ENCODE measurements at regions not wholly inside any gene's neighbourhood (a gene's known extent, or its start where the extent isn't known, plus 50 kb on each side); places are given as distances from the start of the nearest gene placed in this dataset.
"Not testable (repeated sequence)": the region's sequence is repeated elsewhere in the genome, so short reads cannot be mapped to it uniquely, and the experiment has no call there.

DNA sequence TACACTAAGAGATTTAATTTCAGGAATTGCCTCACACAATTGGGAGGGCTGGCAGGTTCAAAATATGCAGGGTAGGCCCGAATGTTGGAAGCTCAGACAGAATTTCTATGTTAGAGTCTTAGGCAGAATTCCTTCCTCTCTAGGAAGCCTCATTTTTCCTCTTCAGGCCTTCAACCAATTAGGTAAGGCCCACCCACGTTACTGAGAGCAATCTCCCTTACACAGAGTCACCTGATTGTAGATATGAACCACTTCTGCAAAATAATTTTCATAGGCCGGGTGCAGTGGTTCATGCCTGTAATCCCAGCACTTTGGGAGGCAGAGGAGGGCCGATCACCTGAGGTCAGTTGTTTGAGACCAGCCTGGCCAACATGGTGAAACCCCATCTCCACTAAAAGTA, 50.2 kb upstream of the HIVEP1 start:
- DNase-seq, result no peak

DNA sequence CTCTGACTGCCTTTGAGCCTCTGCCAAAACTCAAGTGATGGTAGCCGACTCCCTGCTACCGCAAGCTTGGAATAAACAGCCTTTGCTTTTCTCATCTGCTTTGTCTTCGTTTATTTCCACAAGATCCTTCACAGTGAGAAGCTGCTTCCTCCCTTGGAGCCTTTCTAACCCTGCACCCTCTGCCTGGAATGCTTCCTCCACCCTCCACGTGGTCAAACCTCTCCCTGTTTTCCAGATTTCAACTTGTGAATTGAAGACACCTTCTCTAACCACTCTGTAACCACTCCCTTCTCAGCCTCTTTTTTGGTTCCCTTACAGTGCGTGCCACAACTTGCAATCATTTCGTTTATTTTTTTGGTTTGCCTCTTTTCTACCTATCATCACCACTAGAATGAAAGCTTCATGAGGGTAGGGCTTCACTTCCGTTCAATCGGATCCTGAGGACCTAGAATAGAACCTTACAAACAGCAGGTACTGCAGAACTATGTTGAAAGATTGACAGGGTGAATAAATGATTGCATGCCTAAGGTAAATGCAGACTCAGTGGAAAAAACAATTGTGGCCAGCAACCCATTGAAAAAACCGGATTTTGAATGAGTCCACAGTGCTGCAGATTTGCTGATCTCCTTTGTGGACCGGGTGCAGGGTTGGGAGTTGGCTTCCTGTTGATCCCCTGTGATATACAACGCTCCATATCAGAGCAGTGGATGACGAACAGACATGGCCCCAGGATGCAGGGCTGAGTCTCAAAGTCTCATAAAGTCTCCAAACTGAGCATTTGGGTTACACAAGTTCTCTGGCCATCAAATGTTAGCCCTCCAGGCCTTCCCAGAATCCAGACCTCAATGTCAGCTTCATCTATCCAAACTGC, 51.0 kb upstream of the HIVEP1 start:
- no peak for DNase-seq

DNA sequence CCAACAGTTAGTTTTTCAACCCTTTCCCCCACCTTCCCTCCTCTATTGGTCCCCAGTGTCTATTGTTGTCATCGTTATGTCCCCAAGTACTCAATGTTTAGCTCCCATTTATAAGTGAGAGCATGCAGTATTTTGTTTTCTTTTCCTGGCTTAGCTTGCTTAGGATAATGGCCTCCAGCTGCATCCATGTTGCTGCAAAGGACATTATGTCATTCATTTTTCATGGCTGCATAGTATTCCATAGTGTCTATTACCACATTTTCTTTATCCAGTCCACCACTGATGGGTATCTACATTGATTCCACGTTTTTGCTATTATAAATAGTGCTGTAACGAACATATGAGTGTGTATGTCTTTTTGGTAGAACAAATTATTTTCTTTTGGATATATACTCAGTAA, 55.3 kb upstream of the HIVEP1 start:
- no peak for DNase-seq

DNA sequence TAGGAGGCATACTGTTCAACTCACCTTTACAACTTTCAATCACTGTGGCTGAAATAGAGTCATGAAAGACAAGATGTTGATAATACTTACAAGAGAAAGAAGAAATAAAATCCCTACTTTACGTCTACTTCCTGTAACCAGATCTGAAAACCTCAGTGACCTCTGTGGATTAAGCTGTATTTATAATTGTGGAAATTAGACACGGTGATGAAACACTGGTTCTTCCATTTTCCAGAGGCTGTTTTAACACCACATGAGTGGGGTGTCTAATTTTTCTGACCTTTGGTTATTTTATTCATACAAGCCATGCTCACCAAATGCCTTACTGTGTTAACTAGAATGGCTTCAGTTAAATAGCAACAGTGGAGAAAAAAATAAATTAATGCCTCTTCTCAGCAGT, 58.5 kb upstream of the HIVEP1 start:
- DNase-seq, result no peak

DNA sequence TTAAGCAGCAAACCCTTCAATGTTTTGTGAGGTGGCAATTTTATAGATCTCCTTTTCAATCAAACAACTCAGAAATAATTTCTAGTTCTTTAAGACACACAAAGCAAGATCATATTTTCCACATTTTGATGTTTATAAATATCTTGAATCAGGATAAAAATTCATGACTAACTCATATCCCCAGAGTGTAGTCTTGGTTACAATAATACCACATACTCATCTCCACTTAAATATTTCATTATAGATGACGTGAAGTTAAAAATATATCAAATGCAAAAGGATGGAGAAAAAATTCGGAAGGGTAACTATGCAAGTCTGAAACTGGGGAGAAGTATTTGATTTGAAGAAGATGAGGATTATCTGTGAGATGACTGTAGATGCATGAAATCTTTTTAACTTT, 59.8 kb upstream of the HIVEP1 start:
- DNase-seq, result no peak

DNA sequence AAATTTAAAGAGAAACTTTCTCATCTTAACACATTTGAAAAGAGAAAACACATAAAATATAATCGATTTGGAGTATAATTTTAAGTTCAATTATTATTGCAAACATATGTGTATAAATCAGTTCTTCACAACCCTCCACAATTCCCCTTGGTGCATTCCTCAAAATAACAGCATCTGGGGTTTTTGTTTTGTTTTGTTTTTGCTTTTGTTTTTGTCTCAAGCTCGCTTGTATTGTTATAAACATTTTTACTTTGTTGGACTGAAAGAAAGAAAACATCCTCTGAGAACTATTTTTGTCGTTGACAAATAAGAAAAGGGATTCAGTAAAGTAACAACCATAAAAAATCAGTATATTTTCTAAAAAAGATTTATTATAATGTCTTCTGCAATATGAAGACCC, 60.2 kb upstream of the HIVEP1 start:
- DNase-seq, result no peak

DNA sequence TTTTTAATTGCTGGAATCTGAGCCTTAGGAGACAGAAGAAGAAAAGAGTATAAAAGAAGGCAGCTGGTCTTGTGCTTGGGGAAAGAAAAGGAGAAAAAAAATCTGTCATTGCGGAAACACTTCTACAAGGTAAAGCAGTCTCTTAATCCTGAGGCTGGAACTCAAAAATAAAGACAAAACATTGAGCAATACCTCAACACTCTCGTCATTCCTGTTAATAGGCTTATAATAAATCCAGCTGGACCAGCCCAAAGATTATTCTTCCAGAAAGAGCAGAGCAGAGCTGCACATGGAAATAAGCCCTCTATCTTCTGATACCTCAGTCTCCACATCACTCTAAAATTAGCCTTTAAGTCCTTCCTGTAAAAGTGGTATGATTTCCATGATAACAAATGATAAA, 62.0 kb upstream of the HIVEP1 start:
- no peak for DNase-seq

DNA sequence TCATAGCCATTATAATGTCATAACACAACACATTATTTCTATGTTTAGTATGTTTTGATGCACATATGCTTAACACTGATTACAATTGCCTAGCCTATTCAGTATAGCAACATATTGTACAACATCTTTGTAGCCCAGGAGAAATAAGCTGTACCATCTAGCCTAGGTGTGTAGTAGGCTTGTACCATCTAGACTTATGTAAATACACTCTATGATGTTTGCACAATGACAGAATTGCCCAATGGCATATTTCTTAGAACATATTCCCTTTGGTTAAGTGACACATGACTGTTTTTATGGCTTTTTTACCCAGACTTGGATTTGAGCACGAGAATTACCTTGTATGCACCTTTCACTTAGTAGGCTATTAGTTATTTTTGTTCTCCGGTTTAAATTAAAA, 64.5 kb upstream of the HIVEP1 start:
- peak; percentile 47 for DNase-seq

DNA sequence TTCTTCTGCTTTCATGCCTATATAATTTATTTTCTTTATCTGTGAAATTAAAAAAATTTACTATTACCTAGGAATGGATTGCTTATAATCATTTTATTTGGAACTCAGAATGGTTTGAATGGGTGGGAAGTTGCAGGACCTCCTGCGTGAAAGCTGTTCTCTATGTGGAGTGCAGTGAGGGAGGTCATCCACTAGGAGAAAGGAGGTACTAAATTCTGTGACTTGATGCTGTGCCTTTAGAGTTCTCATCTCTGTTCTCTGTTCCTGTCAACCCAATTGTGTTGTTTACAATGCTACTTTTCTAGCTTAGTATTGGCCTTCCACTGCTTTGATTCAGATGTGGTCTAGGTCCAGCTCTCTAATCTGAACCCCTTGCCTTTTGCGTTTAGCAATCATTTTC, 65.0 kb upstream of the HIVEP1 start:
- DNase-seq, result peak; percentile 11

DNA sequence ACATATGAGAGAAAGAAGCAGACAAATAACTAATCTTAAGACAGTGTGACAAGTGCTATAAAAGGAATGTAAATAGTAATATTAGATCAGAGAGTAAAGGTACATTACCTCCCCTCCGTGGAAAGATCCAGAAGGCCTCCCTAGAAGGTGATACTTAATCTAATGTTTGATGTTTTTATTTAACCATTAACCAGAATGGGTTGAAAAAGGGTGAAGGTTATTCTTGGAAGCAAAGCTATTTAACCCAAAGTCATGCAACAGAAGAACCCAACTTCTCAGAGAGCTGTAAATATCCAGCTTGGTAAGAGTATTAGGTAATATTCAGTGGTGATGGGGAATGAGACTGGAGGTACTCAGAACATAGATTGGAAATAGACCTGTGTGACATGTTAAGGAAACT, 68.0 kb upstream of the HIVEP1 start:
- DNase-seq, result no peak

DNA sequence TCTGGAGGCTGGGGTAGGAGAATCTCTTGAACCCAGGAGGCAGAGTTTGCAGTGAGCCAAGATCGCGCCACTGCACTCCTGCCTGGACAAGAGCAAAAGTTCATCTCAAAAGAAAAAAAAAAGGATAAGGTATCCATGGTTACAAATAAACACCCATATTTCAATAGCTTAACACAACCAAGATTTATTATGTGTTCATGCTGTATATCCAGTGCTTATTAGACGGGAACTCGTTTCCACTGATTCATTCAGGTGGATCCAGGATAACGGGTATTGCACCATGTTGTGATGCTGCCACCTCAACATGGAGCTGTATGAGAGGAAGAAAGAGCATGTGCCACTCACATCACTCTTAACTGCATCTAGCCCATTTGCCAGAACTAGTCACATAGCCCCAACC, 69.1 kb upstream of the HIVEP1 start:
- DNase-seq, result no peak

DNA sequence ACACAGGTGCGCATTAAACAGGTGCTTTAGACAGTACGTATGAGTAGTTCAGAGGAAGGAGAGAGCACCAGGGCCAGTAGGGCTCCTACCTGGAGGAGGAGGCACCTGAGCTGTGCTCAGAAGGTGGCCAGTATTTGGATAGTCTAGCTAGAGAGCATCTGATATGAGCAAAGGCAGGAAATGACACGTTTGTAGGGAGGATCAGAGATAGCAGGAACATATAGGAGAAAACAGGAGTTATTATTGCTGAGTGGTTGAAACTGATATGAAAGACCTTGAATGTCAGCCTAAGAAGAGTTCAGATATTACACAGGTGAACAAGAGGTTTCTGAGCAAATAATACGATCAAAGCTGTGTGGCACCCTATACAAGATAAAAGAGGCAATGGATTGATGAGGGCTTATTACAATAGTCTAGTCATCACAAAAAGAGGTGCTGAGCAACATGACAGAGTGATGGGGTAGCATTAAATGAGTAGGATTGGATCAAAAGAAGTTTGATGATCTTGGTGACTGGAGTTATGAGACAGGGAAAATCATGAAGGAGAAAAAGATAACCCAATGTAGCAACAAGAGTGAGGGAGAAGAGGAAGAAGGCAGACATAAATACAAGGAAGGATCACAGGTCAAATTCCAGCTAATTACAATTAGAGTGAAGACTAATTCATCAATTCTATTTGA, 69.8 kb upstream of the HIVEP1 start:
- peak; percentile 8 for DNase-seq

DNA sequence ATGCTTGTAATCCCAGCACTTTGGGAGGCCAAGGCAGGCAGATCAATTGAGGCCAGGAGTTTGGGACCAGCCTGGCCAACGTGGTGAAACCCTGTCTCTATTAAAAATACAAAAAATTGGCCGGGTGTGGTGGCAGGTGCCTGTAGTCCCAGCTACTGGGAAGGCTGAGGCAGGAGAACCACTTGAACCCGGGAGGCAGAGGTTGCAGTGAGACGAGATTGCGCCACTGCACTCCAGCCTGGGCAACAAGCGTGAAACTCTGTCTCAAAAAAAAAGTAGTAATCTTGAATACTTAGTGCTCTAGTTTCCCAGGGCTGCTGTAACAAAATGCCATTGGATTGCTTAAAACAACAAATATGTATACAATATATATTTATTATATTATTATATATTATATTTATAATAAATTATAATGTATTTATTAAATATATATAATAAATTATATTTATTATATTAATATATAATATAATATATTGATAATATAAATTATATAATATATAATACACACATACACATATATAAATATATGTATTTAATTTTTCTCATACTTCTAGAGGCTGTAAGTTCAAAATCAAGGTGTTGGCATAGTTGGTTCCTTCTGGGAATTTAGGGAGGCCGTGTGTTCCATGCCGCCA, 71.5 kb upstream of the HIVEP1 start:
- not testable (repeated sequence) for DNase-seq

DNA sequence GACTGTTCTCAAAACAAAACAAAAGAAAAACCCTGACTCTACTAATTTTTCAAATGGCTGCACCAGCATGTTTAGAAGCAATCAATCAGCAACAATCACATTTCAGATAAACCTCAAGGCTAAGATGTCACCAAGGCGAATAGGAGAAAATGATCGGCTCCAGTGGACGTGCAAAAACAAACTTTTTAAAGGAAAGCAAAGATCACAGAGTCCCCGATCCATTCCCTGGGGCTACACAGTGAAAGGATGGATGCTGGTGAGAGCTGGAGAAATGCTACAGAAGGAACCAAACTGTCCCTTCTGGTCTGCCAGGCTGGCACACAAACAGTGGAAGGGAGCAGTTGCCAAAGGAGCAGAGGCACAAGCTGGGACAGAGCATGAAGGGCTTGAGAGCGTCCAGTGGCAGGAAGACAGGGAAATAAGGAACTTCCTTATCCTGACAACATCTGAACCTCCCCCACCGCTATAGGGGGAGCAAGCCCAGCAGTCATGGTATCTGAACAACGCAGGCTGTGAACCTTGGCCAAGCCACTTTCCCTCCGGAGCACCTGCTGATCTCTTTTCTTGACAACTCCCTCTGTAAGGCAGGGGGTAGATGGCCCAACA, 73.7 kb upstream of the HIVEP1 start:
- DNase-seq, result no peak

DNA sequence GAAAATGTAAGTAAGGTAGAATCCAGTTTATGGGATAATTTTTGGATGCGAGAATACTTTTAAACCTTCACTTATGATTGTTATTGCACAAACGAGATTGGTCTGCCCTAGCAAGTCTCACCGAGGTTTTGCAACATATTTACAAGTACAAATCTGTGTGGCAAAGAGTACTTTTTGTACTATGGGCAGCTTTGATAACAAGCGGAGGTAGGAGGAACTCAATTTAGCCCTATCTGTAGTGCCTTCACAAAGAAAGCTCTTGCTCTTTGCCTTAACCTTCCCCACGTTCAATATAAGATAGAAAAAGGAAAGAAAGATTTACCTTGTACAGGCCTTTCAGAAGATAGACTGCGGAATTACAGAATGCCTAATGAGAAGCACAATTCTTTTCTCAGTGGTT, 77.5 kb upstream of the HIVEP1 start:
- DNase-seq, result no peak

DNA sequence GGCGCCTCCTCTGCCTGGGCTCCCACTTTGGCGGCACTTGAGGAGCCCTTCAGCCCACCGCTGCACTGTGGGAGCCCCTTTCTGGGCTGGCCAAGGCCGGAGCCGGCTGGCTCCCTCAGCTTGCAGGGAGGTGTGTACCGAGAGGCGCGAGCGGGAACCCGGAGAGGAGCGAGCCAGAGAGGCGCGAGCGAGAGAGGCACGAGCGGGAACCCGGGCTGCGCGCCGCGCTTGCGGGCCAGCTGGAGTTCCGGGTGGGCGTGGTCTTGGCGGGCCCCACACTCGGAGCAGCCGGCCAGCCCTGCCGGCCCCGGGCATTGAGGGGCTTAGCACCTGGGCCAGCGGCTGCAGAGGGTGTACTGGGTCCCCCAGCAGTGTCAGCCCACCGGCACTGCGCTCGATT, 79.2 kb upstream of the HIVEP1 start:
- not testable (repeated sequence) for DNase-seq

DNA sequence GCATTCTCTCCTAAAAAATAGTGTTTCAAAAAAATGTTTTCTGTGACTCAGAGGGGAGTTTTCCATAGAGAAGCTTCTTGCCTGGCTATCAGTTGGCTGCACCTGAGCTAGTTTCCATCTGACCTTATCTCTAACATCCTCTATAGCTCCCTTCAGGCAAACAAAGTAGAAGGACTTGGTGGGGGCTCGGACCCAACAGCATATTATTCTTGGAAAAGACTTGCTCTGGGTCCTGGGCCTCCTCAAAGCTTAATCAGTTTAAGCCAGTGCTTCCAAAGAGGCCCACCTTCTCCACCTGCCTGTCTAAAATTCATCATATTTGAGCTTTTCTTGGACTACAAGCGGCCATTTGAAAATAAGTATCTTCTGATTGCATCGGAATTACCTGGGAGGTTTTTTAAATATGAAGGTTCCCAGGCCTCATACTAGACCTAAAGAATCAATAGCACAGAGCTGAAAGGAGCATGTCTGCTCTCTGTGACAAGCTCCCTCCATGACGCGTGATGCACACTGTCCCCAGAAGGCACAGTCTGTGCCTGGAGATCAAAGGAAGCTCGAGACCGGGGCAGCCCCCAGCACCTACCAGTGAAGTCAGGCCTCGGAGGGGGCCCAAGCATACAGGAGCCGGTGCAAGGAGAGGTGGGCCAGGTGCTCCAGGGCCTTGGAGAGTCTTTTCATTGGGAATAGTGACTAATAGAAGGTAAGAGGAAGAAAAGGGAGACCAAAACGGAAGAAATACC, 80.6 kb upstream of the HIVEP1 start:
- DNase-seq, result no peak

DNA sequence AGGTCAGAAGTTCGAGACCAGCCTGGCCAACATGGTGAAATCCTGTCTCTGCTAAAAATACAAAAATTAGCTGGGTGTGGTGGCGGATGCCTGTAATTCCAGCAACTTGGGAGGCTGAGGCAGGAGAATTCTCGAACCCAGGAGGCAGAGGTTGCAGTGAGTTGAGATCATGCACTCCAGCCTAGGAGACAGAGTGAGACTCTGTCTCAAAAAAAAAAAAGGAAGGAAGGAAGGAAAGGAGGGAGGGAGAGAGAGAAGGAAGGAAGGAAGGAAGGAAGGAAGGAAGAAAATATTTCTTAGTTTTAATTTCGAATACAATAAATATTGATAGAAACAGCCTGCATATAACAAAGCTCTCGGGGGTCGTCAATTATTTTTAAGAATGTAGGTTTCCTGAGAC, 81.3 kb upstream of the HIVEP1 start:
- not testable (repeated sequence) for DNase-seq

DNA sequence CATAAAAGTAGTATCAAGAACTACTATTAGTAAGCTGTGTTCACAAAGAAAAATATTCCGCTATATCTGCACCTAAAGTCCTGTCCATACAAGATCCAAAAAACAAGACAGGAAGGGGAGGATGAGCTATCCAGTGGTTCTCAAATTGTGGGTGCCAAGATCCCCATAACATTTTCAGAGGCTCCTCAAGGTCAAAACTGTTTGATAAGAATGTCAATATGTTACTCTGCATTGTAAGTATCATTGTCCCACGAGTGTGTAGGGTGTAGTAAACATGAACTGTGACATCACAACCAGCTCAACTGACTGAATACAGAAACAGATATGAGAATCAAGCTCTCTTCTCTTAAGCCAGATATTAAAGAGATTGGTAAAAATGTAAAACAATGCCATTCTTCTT, 81.9 kb upstream of the HIVEP1 start:
- DNase-seq, result no peak

DNA sequence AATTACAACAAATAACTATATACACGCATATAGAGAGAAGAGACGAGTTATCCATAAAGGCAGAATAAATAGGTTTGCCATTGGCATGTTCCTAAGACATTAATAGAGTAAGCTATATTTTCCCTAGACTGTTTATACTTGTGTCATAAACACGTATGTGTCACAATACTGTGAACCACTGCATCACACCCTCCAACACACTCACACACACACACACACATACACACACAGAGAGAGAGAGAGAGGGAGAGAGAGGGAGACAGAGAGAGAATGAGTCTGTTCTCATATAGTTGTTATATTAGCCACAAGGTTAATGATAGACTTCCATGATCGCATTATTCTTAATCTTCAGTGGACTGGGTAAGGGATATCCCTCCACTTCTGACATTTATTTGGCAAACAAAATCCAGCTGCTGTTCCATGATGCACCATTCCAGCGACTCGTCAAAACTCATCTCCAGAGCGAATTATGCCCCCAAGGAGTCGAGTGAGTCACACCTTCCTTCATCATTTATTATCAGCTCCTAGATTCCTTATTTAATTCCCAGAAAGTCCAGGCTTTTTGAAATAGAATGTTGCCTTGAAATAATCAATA, 82.8 kb upstream of the HIVEP1 start:
- no peak for DNase-seq

DNA sequence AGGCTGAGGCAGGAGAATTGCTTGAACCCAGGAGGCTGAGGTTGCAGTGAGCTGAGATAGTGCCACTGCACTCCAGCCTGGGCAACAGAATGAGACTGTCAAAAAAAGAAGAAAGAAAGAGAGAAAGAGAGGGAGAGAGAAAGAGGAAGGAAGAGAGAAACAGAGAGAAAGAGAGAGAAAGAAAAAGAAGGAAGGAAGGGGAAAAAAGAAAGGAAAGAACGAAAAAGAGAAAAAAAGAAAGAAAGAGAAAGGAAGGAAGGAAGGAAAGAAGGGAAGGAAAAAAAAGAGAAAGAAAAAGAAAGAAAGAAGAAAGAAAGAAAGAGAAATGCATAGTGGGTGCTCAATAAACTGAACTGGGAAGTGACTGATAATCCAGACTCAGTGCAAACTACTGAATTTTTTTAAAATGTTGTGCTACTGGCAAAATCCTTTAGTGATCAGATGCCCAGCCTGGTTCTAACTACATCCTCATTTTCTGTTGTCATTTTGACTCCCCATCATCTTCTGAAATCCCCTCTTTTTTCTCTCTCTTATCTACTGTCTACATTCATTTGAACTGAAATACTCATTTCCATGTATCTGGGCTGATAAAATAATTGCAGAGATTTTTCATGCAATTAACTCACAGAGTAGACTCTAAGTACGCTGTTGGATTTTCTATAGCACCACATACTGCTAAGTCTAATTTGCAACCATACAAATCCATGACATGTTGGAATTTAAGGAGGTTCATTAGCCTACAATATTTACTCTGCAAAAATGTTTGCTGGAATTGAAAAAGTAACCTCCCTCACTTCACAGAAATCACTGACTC, 85.3 kb upstream of the HIVEP1 start:
- no peak for DNase-seq

DNA sequence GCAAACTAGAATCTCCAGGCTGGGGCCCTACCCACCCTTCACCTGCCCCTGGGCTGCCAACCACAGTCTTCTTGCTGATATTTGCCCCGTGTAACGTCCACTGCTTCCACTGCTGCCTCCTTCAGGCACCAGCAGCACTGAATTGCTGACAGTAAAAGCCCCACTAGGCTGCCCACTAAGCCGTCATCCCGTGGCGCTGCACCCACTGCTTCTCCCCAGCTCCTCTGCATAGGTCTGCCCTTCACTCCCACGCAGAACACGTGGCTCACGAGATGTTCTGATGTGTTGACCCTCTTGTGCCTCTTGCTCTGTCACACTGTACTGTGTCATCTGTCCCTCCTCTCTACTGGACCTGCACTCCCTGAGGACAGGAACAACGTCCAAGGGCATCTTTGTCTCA, 86.3 kb upstream of the HIVEP1 start:
- DNase-seq, result no peak
